WTC11 (cell line): ENCODE measurements at regions not wholly inside any gene's neighbourhood (a gene's known extent, or its start where the extent isn't known, plus 50 kb on each side); places are given as distances from the start of the nearest gene placed in this dataset.

Source experiments
- ATAC-seq: fragments of 200-7000 bp; cut with Tn5 transposase; 2 replicates; pipeline ENCODE4 v1.10.0; 2021; ENCODE audit warnings: mild to moderate bottlenecking, moderate library complexity
- CTCF ChIA-PET: fragments of 300-600 bp; sonication (Branson Sonifier 250); formaldehyde crosslinking; loops from one replicate; lab custom pipeline; 2021; ENCODE audit warnings: antibody characterized with exemption; lab: Charles Lee
- POLR2A ChIA-PET: fragments of 350-600 bp; sonication (Branson Sonifier 250); formaldehyde crosslinking; loops from one replicate; lab custom pipeline; 2021; ENCODE audit warnings: antibody characterized with exemption; lab: Charles Lee
- DNase-seq: peaks from one replicate; pipeline ENCODE4 v3.0.0; 2021; ENCODE audit warnings: low spot score
- H3K27ac Mint-ChIP-seq: 2 replicates; pipeline ENCODE4 v1.8.0; 2021; ENCODE audit warnings: mixed read lengths
- H3K27me3 Mint-ChIP-seq: 2 replicates; pipeline ENCODE4 v1.8.0; 2021; ENCODE audit warnings: low read depth, mild to moderate bottlenecking, moderate library complexity, mixed read lengths
- H3K36me3 Mint-ChIP-seq: 2 replicates; pipeline ENCODE4 v1.8.0; 2021; ENCODE audit warnings: mixed read lengths
- H3K4me1 Mint-ChIP-seq: 2 replicates; pipeline ENCODE4 v1.8.0; 2022; ENCODE audit warnings: mixed read lengths
- H3K4me3 Mint-ChIP-seq: 2 replicates; pipeline ENCODE4 v1.8.0; 2021; ENCODE audit warnings: mild to moderate bottlenecking, moderate library complexity, mixed read lengths
- H3K9me3 Mint-ChIP-seq: 2 replicates; pipeline ENCODE4 v1.8.0; 2021; ENCODE audit warnings: mixed read lengths
- ATF1 ChIP-seq: sonication (generic); formaldehyde crosslinking; IDR thresholded peaks from 2 replicates; pipeline ENCODE4 v1.8.1; 2023; ENCODE audit warnings: mild to moderate bottlenecking, moderate library complexity, missing genetic modification reagents
- CREM ChIP-seq: sonication (generic); formaldehyde crosslinking; IDR thresholded peaks from 2 replicates; pipeline ENCODE4 v1.8.1; 2022; ENCODE audit warnings: mild to moderate bottlenecking, missing genetic modification reagents, moderate library complexity
- ESRRA ChIP-seq: sonication (generic); formaldehyde crosslinking; IDR thresholded peaks from 2 replicates; pipeline ENCODE4 v1.8.1; 2022; ENCODE audit warnings: mild to moderate bottlenecking, missing genetic modification reagents, borderline replicate concordance
- ETV6 ChIP-seq: sonication (generic); formaldehyde crosslinking; IDR thresholded peaks from 2 replicates; pipeline ENCODE4 v1.8.1; 2022; ENCODE audit warnings: mild to moderate bottlenecking, missing genetic modification reagents
- FOXJ3 ChIP-seq: sonication (generic); formaldehyde crosslinking; IDR thresholded peaks from 2 replicates; pipeline ENCODE4 v1.9.0; 2021; ENCODE audit warnings: missing genetic modification reagents, mild to moderate bottlenecking, borderline replicate concordance
- FOXP1 ChIP-seq: sonication (generic); formaldehyde crosslinking; IDR thresholded peaks from 2 replicates; pipeline ENCODE4 v1.8.0; 2022; ENCODE audit warnings: missing genetic modification reagents, mild to moderate bottlenecking, moderate library complexity, borderline replicate concordance
- GRHL2 ChIP-seq: fragments of 250-450 bp; sonication (Bioruptor Pico); IDR thresholded peaks from 2 replicates; pipeline ENCODE4 v1.8.0; 2022; ENCODE audit warnings: mild to moderate bottlenecking, moderate library complexity; ENCODE audit not compliant: insufficient replicate concordance, severe bottlenecking
- GTF2I ChIP-seq: fragments of 250-450 bp; sonication (Bioruptor Pico); conservative IDR thresholded peaks from 2 replicates; pipeline ENCODE4 v1.4.0; 2021; ENCODE audit warnings: mild to moderate bottlenecking
- HMGA2 ChIP-seq: fragments of 250-450 bp; sonication (Bioruptor Pico); IDR thresholded peaks from 2 replicates; pipeline ENCODE4 v1.4.0; 2021; ENCODE audit warnings: mild to moderate bottlenecking, moderate library complexity
- HMGXB4 ChIP-seq: sonication (generic); formaldehyde crosslinking; IDR thresholded peaks from 2 replicates; pipeline ENCODE4 v1.8.1; 2023; ENCODE audit warnings: mild to moderate bottlenecking, moderate library complexity, missing genetic modification reagents
- IRF2 ChIP-seq: sonication (generic); formaldehyde crosslinking; IDR thresholded peaks from 2 replicates; pipeline ENCODE4 v1.8.0; 2022; ENCODE audit warnings: low read depth, missing genetic modification reagents, borderline replicate concordance
- KAT7 ChIP-seq: sonication (generic); formaldehyde crosslinking; IDR thresholded peaks from 2 replicates; pipeline ENCODE4 v1.8.1; 2023; ENCODE audit warnings: missing genetic modification reagents, mild to moderate bottlenecking, borderline replicate concordance
- MYBL2 ChIP-seq: sonication (generic); formaldehyde crosslinking; IDR thresholded peaks from 2 replicates; pipeline ENCODE4 v1.8.1; 2023; ENCODE audit warnings: mild to moderate bottlenecking, moderate library complexity, missing genetic modification reagents
- NFATC4 ChIP-seq: fragments of 250-450 bp; sonication (Bioruptor Pico); IDR thresholded peaks from 2 replicates; pipeline ENCODE4 v1.9.0; 2021; ENCODE audit warnings: mild to moderate bottlenecking
- NFE2L1 ChIP-seq: sonication (generic); formaldehyde crosslinking; IDR thresholded peaks from 2 replicates; pipeline ENCODE4 v1.8.1; 2023; ENCODE audit warnings: missing genetic modification reagents
- SMAD3 ChIP-seq: sonication (generic); formaldehyde crosslinking; IDR thresholded peaks from 2 replicates; pipeline ENCODE4 v1.8.0; 2022; ENCODE audit warnings: missing genetic modification reagents, mild to moderate bottlenecking, borderline replicate concordance
- SP1 ChIP-seq: sonication (generic); formaldehyde crosslinking; conservative IDR thresholded peaks from 2 replicates; pipeline ENCODE4 v1.8.1; 2022; ENCODE audit warnings: missing genetic modification reagents
- TP53 ChIP-seq: sonication (generic); formaldehyde crosslinking; IDR thresholded peaks from 2 replicates; pipeline ENCODE4 v1.8.1; 2023; ENCODE audit warnings: mild to moderate bottlenecking, missing genetic modification reagents
- ZNF121 ChIP-seq: sonication (generic); formaldehyde crosslinking; IDR thresholded peaks from 2 replicates; pipeline ENCODE4 v1.8.0; 2023; ENCODE audit warnings: missing genetic modification reagents
- ZNF317 ChIP-seq: sonication (generic); formaldehyde crosslinking; IDR thresholded peaks from 2 replicates; pipeline ENCODE4 v1.8.1; 2023; ENCODE audit warnings: low read depth, mild to moderate bottlenecking, moderate library complexity, missing genetic modification reagents, borderline replicate concordance
- ZNF396 ChIP-seq: fragments of 250-450 bp; sonication (Bioruptor Pico); IDR thresholded peaks from 2 replicates; pipeline ENCODE4 v1.8.0; 2021; ENCODE audit warnings: mild to moderate bottlenecking, moderate library complexity, borderline replicate concordance
- ZNF416 ChIP-seq: fragments of 250-450 bp; sonication (Bioruptor Pico); IDR thresholded peaks from 2 replicates; pipeline ENCODE4 v1.9.0; 2021; ENCODE audit warnings: mild to moderate bottlenecking, inconsistent platforms
- ZNF423 ChIP-seq: fragments of 250-450 bp; sonication (Bioruptor Pico); IDR thresholded peaks from 2 replicates; pipeline ENCODE4 v2.1.2; 2022; ENCODE audit warnings: mild to moderate bottlenecking, moderate library complexity
- TF ChIP-seq, protein P1 (sequence below): sonication (generic); formaldehyde crosslinking; IDR thresholded peaks from 2 replicates; pipeline ENCODE4 v1.8.0; 2022; ENCODE audit warnings: mild to moderate bottlenecking, missing genetic modification reagents
- TF ChIP-seq, protein P2 (sequence below): sonication (generic); formaldehyde crosslinking; IDR thresholded peaks from 2 replicates; pipeline ENCODE4 v1.8.1; 2023; ENCODE audit warnings: mild to moderate bottlenecking, missing genetic modification reagents, moderate library complexity
- TF ChIP-seq, protein P3 (sequence below): fragments of 250-450 bp; sonication (Bioruptor Pico); IDR thresholded peaks from 2 replicates; pipeline ENCODE4 v1.9.0; 2021; ENCODE audit warnings: mild to moderate bottlenecking
- TF ChIP-seq, protein P4 (sequence below): sonication (generic); formaldehyde crosslinking; IDR thresholded peaks from 2 replicates; pipeline ENCODE4 v1.8.0; 2022; ENCODE audit warnings: missing genetic modification reagents

DNA sequence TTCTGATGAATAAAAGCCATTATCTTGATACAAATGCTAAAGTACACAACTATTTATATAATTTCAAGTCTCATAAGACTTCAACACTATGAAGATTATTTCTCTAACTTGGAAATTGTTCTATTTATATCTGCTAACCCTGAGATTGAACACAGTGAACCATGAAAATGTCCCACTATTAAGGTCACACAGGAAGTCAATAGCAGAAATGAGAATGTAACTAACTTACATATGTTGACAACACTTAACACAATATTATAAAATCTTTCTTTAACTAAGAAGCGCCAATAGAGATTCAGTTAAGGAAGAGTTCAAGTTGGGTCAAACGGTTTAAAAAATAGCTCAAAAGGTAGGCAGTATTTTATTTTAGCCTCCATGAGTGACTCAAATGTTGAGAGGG lies 551.8 kb upstream of the CBLB start (continued):
- TF ChIP-seq, protein P1, sequence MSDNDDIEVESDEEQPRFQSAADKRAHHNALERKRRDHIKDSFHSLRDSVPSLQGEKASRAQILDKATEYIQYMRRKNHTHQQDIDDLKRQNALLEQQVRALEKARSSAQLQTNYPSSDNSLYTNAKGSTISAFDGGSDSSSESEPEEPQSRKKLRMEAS (CRISPR knock-in tag) = no peak
- no peak for TF ChIP-seq NFATC4 (CRISPR knock-in tag)
- no peak for TF ChIP-seq FOXJ3 (CRISPR knock-in tag)
- no peak for TF ChIP-seq KAT7 (CRISPR knock-in tag)
- TF ChIP-seq HMGA2 (CRISPR knock-in tag) = no peak
- no peak for TF ChIP-seq SMAD3 (CRISPR knock-in tag)
- TF ChIP-seq, all 79 proteins: peak for 0

DNA sequence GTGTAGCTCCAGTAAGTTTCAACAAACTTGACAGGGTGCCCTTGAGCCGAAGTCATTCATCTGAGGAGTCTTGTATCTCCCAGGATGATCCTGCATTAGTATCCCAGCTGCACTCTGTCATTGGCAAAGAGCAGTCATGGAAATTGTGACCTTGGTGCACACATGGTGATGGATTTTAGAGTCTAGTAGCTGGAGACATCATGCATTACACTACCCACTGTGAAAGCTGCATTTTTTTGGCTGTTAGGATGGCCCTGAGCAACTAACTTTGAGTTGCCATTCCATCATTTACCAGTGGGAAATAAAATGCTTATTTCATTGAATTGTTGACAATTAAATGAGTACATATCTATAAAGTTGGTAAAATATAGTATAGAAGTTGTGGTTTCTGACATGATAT lies 552.6 kb upstream of the CBLB start:
- no peaks in the 10 kb centered on the region for H3K4me1 Mint-ChIP-seq
- no peak overlapping the region for H3K4me3 Mint-ChIP-seq
- DNase-seq = no peak
- POLR2A ChIA-PET = no interaction called here
- no peaks in the 10 kb centered on the region for H3K27me3 Mint-ChIP-seq
- CTCF ChIA-PET = no interaction called here
- no peaks in the 10 kb centered on the region for H3K36me3 Mint-ChIP-seq
- TF ChIP-seq, protein P2, sequence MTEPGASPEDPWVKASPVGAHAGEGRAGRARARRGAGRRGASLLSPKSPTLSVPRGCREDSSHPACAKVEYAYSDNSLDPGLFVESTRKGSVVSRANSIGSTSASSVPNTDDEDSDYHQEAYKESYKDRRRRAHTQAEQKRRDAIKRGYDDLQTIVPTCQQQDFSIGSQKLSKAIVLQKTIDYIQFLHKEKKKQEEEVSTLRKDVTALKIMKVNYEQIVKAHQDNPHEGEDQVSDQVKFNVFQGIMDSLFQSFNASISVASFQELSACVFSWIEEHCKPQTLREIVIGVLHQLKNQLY (CRISPR knock-in tag) = no peak
- TF ChIP-seq ZNF423 (CRISPR knock-in tag) (no peak), SP1 (CRISPR knock-in tag) (no peak)
- ATAC-seq = no peak
- H3K27ac Mint-ChIP-seq = no peak overlapping the region
- peaks cover 3% of the 10 kb centered on the region; the same call in 1 of the 2 replicates for H3K9me3 Mint-ChIP-seq

- no peak for ATAC-seq
- CTCF ChIA-PET = no interaction called here
- POLR2A ChIA-PET = no interaction called here
- DNase-seq = no peak
- Mint-ChIP-seq H3K9me3 (peaks cover 3% of the 10 kb centered on the region; the same call in 1 of the 2 replicates), H3K4me1 (no peaks in the 10 kb centered on the region), H3K27ac (no peak overlapping the region), H3K36me3 (no peaks in the 10 kb centered on the region), H3K4me3 (no peak overlapping the region), H3K27me3 (no peaks in the 10 kb centered on the region)
- TF ChIP-seq HMGXB4 (CRISPR knock-in tag) = no peak
- no peak for TF ChIP-seq ZNF396 (CRISPR knock-in tag)
- TF ChIP-seq, protein P3, sequence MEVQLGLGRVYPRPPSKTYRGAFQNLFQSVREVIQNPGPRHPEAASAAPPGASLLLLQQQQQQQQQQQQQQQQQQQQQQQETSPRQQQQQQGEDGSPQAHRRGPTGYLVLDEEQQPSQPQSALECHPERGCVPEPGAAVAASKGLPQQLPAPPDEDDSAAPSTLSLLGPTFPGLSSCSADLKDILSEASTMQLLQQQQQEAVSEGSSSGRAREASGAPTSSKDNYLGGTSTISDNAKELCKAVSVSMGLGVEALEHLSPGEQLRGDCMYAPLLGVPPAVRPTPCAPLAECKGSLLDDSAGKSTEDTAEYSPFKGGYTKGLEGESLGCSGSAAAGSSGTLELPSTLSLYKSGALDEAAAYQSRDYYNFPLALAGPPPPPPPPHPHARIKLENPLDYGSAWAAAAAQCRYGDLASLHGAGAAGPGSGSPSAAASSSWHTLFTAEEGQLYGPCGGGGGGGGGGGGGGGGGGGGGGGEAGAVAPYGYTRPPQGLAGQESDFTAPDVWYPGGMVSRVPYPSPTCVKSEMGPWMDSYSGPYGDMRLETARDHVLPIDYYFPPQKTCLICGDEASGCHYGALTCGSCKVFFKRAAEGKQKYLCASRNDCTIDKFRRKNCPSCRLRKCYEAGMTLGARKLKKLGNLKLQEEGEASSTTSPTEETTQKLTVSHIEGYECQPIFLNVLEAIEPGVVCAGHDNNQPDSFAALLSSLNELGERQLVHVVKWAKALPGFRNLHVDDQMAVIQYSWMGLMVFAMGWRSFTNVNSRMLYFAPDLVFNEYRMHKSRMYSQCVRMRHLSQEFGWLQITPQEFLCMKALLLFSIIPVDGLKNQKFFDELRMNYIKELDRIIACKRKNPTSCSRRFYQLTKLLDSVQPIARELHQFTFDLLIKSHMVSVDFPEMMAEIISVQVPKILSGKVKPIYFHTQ (CRISPR knock-in tag) = no peak
- no peak for TF ChIP-seq ESRRA (CRISPR knock-in tag)
- no peak for TF ChIP-seq ZNF317 (CRISPR knock-in tag)
- TF ChIP-seq TP53 (CRISPR knock-in tag) = no peak
- no peak for TF ChIP-seq NFE2L1 (CRISPR knock-in tag)
- no peak for TF ChIP-seq MYBL2 (CRISPR knock-in tag)
- TF ChIP-seq ATF1 (CRISPR knock-in tag) = no peak
- no peak for TF ChIP-seq GTF2I (CRISPR knock-in tag)
- TF ChIP-seq ZNF121 (CRISPR knock-in tag) = no peak
- TF ChIP-seq, protein P4, sequence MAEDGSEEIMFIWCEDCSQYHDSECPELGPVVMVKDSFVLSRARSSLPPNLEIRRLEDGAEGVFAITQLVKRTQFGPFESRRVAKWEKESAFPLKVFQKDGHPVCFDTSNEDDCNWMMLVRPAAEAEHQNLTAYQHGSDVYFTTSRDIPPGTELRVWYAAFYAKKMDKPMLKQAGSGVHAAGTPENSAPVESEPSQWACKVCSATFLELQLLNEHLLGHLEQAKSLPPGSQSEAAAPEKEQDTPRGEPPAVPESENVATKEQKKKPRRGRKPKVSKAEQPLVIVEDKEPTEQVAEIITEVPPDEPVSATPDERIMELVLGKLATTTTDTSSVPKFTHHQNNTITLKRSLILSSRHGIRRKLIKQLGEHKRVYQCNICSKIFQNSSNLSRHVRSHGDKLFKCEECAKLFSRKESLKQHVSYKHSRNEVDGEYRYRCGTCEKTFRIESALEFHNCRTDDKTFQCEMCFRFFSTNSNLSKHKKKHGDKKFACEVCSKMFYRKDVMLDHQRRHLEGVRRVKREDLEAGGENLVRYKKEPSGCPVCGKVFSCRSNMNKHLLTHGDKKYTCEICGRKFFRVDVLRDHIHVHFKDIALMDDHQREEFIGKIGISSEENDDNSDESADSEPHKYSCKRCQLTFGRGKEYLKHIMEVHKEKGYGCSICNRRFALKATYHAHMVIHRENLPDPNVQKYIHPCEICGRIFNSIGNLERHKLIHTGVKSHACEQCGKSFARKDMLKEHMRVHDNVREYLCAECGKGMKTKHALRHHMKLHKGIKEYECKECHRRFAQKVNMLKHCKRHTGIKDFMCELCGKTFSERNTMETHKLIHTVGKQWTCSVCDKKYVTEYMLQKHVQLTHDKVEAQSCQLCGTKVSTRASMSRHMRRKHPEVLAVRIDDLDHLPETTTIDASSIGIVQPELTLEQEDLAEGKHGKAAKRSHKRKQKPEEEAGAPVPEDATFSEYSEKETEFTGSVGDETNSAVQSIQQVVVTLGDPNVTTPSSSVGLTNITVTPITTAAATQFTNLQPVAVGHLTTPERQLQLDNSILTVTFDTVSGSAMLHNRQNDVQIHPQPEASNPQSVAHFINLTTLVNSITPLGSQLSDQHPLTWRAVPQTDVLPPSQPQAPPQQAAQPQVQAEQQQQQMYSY (CRISPR knock-in tag) = no peak
- TF ChIP-seq ZNF416 (CRISPR knock-in tag) = no peak
- TF ChIP-seq GRHL2 (CRISPR knock-in tag) = no peak
- TF ChIP-seq CREM = no peak
- no peak for TF ChIP-seq ETV6
- no peak for TF ChIP-seq FOXP1 (CRISPR knock-in tag)
- no peak for TF ChIP-seq IRF2 (CRISPR knock-in tag)
Observed at GRCh38 chr3:106421909-106422308, 553.1 kb upstream of the CBLB start.
